HFFc6 (cell line): ENCODE measurements at regions not wholly inside any gene's neighbourhood (a gene's known extent, or its start where the extent isn't known, plus 50 kb on each side); places are given as distances from the start of the nearest gene placed in this dataset.

Experiments
- DNase-seq: peaks from one replicate; pipeline ENCODE4 v3.0.0-alpha.2; 2018
- H3K27ac Mint-ChIP-seq: 2 replicates; pipeline ENCODE4 v1.8.0; 2020; ENCODE audit warnings: mild to moderate bottlenecking, mixed read lengths
- H3K27me3 Mint-ChIP-seq: 2 replicates; pipeline ENCODE4 v1.8.0; 2021; ENCODE audit warnings: mild to moderate bottlenecking, moderate library complexity, mixed read lengths; ENCODE audit not compliant: insufficient read depth
- H3K36me3 Mint-ChIP-seq: 2 replicates; pipeline ENCODE4 v1.8.0; 2021; ENCODE audit warnings: low read depth, mixed read lengths
- H3K4me1 Mint-ChIP-seq: 2 replicates; pipeline ENCODE4 v1.8.0; 2020; ENCODE audit warnings: low read depth, mixed read lengths
- H3K4me3 Mint-ChIP-seq: 2 replicates; pipeline ENCODE4 v1.8.0; 2020; ENCODE audit warnings: mild to moderate bottlenecking, moderate library complexity, mixed read lengths
- H3K9me3 Mint-ChIP-seq: 2 replicates; pipeline ENCODE4 v1.8.0; 2020; ENCODE audit warnings: mild to moderate bottlenecking, mixed read lengths
- CTCF ChIP-seq: fragments of 200-600 bp; sonication (generic); IDR thresholded peaks from 2 replicates; pipeline ENCODE4 v1.5.0; 2021; ENCODE audit warnings: antibody characterized with exemption, mild to moderate bottlenecking

- no peak overlapping the region for H3K27ac Mint-ChIP-seq
- DNase-seq = no peak
- H3K27me3 Mint-ChIP-seq = peaks cover 13% of the 10 kb centered on the region; the same call in 1 of the 2 replicates
- no peaks in the 10 kb centered on the region for H3K9me3 Mint-ChIP-seq
- no peak for TF ChIP-seq CTCF
- no peaks in the 10 kb centered on the region for H3K36me3 Mint-ChIP-seq
- H3K4me1 Mint-ChIP-seq = peaks cover 14% of the 10 kb centered on the region
- H3K4me3 Mint-ChIP-seq = no peak overlapping the region
These were observed 407.6 kb upstream of the HS6ST1 start for GRCh38 chr2:128726236-128726635.

GRCh38 chr2:128726911-128727310 lies 408.2 kb upstream of the HS6ST1 start:
- Mint-ChIP-seq H3K4me3 (no peak overlapping the region), H3K27ac (no peak overlapping the region), H3K9me3 (no peaks in the 10 kb centered on the region)

GRCh38 chr2:128727404-128727803 lies 408.7 kb upstream of the HS6ST1 start:
- DNase-seq = no peak
- H3K27me3 Mint-ChIP-seq = peaks cover 13% of the 10 kb centered on the region; the same call in 1 of the 2 replicates
- H3K4me1 Mint-ChIP-seq = peaks cover 14% of the 10 kb centered on the region
- H3K27ac Mint-ChIP-seq = no peak overlapping the region
- no peaks in the 10 kb centered on the region for H3K36me3 Mint-ChIP-seq
- no peak for TF ChIP-seq CTCF
- H3K9me3 Mint-ChIP-seq = no peaks in the 10 kb centered on the region
- no peak overlapping the region for H3K4me3 Mint-ChIP-seq

More at GRCh38 chr2:128726911-128727310, 408.2 kb upstream of the HS6ST1 start:
- no peaks in the 10 kb centered on the region for H3K36me3 Mint-ChIP-seq
- H3K27me3 Mint-ChIP-seq = peaks cover 13% of the 10 kb centered on the region; the same call in 1 of the 2 replicates
- peaks cover 14% of the 10 kb centered on the region for H3K4me1 Mint-ChIP-seq
- no peak for TF ChIP-seq CTCF
- DNase-seq = no peak

- Mint-ChIP-seq H3K4me1 (peaks cover 14% of the 10 kb centered on the region), H3K27me3 (peaks cover 10% of the 10 kb centered on the region), H3K36me3 (no peaks in the 10 kb centered on the region), H3K27ac (no peak overlapping the region), H3K9me3 (no peaks in the 10 kb centered on the region), H3K4me3 (no peak overlapping the region)
- TF ChIP-seq CTCF = no peak
- peak; percentile 75 for DNase-seq
These were observed 409.2 kb upstream of the HS6ST1 start for GRCh38 chr2:128727914-128728313.

- Mint-ChIP-seq H3K27me3 (peaks cover 14% of the 10 kb centered on the region), H3K9me3 (no peaks in the 10 kb centered on the region), H3K4me3 (no peak overlapping the region), H3K27ac (no peak overlapping the region), H3K36me3 (no peaks in the 10 kb centered on the region), H3K4me1 (peaks cover 14% of the 10 kb centered on the region)
- TF ChIP-seq CTCF = no peak
- no peak for DNase-seq
These were observed 410.4 kb upstream of the HS6ST1 start for GRCh38 chr2:128729051-128729450.
